Activated CD4-positive, alpha-beta T cell treated with anti-CD3 and anti-CD28 coated beads, Interleukin-2, Interleukin-4, amounts not matched to agents 100 ng/mL and 50 ng/mL, durations not matched to agents 16 hours and 8 hours (primary cell): ENCODE measurements at regions not wholly inside any gene's neighbourhood (a gene's known extent, or its start where the extent isn't known, plus 50 kb on each side); places are given as distances from the start of the nearest gene placed in this dataset.
A peak's percentile ranks its signal among the peaks of the same experiment; 100 is the strongest.
"Not testable (repeated sequence)": the region's sequence is repeated elsewhere in the genome, so short reads cannot be mapped to it uniquely, and the experiment has no call there.

Experiments used
- DNase-seq: peaks from one replicate; pipeline ENCODE4 v3.0.0-alpha.2; 2020; ENCODE audit warnings: low spot score

DNA sequence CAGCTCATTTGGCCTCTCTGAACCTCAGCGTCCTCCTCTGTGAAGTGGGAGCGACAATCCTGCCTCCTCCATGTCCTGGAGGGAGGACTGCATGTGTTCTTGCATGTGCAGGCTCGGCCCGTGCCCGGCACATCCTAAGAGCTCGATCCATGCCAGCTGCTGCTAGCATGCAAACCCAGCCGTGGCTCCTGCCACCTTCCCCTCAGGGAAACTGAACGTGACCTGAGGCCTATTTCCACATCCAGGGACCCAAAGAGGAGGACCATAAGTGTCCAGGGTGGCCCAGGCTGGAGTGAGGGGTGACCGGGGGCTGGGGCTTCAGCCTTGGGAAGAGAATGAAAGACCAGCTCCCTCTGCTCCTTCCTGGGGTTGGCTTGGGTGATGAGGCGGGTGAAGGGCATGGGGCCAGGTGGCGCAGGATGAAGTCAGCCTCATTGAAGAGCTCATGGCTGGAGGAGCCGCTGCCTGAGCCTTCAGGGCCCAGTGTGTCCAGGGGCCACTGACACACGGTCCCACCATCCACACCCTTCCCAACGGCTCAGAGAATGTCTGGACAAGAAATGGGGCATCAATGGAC lies 115.7 kb upstream of the AKAP13 start:
- DNase-seq, result not testable (repeated sequence)

DNA sequence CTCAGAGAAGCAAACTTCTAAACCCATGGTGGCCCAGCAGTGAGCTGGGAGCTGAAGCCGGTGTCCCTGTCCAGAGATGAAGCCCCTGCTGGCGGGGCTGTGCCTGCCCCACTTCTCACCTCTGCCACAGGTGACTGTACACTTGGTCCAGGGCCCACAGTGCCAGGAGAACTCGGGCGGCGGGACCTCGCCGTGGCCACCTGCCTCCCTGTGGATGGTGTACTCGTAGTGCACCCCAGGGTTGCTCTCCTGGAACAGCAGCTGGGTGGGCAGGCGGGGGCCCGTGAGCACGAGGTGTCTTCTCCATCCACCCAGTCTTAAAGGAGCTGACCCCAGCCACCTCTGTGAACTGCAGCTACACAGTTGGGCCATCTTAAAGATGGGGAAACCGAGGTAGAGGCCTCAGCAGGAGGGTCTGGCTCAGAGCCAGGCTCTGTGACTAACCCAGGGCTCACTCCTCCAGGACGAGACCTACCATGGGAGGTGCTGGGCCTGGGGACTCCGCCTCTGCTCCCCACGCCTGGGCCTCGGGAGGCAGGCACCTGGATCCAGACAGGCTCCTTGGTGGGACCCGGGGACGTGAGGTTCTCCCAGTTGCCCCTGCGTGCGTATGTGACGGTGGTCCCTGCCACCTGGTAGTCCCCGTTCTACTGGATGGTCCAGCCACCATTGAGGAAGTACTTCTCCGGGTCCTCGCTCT lies 113.1 kb upstream of the AKAP13 start:
- not testable (repeated sequence) for DNase-seq

DNA sequence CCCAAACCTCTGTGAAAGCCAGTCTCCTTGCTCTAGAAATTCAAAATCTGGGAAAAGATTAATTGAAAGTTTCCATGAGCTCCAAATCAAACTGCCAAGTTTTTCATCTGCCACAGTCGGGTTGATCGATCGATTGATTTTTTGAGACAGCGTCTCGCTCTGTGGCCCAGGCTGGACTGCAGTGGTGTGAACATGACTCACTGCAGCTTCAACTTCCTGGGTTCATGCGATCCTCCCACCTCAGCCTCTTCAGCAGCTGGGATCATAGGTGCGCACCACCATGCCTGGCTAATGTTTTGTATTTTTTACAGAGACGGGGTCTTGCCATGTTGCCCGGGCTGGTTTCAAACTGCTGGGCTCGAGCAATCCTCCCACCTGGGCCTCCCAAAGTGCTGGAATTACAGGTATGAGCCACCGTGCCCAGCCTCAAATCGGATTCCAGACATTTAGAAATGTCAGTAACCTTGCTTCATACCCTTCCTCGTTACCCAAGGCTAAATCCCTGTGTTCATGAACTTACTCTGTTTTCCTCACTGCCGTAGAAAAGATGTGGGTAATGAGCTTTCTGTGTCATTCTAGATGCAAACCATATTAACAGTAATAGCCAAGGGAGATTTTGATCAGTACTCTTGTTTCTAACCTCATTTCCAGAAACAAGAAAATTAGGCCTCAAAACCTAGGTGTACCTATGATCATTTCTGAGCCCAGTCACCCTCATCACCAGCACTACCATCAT lies 105.9 kb upstream of the AKAP13 start:
- no peak for DNase-seq

DNA sequence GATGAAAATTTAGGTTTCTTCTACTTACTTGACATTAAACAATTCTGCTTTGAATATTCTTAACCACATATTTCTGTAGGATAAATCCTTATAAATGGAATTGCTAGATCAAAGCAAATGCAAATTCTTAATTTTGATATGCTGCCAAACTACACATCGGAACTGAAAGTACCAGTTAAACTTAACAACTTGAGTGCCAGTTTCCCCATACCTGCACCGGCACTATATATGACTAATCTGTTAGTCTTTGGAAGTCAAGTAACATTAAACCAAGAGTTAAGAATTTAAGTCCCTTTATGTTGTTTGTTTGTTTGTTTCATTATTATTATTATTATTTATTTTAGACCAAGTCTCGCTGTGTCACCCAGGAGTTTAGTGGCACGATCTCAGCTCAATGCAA lies 103.9 kb upstream of the AKAP13 start:
- DNase-seq, result no peak

DNA sequence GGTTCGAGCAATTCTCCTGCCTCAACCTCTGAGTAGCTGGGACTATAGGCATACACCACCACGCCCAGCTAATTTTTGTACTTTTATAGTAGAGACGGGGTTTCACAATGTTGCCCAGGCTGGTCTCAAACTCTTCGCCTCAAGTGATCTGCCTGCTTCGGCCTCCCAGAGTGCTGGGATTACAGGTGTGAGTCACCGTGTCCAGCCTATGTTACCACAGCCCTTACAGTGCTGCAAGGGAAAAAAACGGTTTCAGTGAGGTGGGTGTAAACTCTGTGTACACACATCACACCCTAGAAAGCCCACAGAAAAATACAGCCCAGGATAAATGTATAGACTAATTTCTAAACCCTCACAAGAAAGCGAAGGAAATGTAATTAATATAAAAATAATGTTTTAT lies 103.5 kb upstream of the AKAP13 start:
- no peak for DNase-seq

DNA sequence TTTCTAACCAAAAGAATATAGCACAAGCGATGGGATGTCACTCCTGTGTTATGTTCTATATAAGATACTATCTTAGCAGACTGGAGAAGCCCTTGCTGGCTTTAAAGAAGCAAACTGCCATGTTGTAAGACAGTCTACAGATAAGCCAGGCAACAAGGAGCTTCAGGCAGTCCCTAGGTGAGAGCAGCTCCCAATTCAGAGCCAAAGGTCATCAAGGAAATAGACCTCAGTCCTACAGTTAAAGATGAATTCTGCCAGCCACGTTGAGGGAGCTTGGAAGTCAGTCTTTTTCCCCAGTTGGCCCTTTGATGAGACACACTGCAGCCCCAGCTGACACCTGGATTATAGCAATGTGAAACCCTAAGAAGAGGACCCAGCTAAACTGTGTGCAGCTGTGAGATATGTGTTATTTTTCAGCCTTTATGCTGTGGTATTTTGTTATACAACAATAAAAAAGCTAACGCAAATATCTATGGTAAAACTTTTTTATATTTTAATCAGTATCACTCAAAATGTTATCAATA lies 102.5 kb upstream of the AKAP13 start:
- no peak for DNase-seq

DNA sequence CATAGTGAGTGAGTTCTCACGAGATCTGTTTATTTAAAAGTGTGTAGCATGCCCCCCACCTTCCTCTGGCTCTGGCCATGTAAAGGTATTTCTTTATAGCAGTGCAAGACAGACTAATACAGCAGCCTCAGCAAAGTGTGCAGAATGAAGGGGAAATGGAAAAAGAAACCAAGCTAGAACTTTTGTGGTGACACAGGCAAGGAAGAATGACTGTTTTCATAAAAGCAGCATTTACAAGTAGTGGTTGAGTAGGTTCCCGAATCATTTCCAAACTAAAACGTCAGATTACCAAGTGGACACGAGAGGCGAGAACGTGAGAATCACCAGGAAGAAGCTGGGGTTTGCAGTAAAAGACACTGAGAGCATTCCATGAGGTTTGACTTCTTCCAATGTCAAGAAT lies 100.2 kb upstream of the AKAP13 start:
- peak; percentile 39 for DNase-seq

DNA sequence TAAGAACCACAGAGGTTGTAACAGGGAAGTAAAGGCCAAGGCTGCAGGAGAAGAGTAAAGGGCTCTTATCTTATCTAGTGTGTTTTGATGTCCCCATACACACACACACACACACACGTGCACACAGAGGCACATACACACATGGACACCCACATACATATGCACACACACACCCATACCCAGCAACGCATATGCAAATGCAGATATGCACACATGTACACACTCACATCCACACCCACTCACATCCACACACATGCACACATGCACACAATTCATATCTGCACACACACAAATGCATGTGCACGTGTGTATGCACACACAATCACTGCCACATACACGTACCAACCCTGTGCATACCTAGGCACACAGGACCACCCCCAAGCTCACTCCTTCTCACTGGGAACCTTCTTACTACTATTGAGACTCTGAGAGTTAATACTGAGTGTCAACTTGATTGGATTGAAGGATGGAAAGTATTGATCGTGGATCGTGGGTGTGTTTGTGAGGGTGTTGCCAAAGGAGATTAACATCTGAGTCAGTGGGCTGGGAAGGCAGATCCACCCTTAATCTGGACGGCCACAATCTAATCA lies 99.0 kb upstream of the AKAP13 start:
- DNase-seq, result no peak

DNA sequence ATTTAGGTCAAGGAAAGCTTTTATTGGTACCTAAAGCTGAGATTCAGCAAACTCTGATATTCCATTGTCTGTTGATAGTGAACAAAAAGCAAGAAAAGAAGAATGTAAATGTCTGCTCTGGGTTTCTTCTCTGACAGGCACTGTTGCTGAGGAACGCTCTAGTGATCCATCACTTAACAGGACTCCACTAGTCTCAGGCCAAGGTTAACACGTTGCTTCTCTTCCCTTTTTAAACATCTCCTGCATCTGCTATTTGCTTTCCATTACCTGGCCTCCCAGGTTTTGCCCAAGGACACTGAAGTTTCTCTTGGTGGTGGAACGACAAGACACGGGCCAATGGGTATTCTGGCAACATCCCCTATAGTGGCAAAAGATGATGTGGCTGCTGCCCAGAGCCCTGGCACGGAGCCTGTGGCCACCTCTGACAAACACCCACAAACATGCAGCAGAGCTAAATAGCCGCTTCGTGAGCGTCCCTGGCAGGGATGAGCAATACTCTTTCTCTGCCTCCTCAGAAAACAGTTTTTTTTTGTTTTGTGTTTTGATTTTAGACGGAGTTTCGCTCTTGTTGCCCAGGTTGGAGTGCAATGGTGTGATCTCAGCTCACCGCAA lies 97.8 kb upstream of the AKAP13 start:
- DNase-seq, result no peak

DNA sequence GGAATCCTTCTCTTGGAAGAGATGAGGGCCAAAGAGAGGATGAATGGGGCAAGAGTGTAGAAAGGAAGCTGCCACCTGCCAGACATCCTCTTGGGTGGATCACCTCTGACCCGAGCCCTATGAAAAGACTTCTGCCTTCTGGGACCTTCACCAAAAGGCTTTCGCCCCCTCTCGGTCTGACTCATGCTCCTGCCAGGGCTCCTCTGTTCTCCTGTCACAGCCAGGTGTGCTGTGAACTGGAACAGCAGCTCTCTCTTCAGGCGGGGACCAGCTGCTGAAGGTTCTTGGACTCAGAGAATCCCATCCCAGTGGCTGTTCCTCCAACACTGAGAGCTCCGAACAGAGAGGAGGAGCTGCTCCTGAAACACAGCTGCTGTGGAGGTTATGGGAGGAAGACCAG lies 96.6 kb upstream of the AKAP13 start:
- not testable (repeated sequence) for DNase-seq

DNA sequence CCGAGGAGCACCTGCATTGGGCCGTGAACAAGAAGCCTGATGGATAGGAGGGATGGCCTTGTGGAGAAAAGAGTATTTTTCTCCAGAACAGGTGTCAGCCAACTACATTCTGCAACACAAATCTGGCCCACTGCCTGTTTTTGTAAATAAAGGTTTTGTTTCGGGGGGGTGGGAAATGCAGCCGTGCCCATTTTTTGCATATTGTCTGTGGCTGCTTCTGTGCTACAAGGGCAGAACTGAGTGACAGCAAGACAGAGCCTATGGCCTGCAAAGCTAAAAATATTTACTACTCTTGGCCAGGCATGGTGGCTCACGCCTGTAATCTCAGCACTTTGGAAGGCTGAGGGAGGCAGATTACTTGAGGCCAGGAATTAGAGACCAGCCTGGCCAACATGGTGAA lies 95.9 kb upstream of the AKAP13 start:
- DNase-seq, result no peak

DNA sequence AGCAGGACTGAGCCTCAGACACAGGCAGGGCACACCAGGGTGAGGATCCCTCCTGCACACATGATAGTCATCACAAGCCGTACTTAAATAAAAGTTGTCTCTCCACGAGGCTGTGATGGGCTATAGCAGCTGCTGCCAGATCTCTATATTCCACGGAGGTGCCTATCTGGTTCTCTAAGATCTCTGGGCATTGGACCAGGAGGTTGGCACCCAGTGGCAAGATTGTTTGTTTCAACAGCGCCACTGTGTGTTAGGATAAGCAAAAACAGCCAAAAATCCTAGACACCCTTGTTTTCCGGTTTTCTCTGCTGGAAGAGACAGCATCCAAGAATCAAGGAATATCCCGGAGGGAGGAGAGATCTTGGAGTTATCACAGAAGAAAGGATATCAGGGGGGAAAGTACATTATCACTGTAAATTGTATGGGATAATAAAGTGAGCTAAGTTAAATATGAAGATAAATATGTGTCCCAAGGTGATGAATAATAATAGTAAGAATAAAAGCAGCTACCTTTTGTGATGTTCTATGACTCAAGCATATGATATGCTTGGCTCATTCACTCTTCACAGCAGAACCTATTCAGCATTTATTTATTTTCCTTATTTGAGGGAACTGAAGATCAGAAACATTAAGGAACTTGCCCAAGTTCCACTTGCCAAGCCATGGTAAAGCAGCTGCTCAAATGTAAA lies 90.6 kb upstream of the AKAP13 start:
- DNase-seq, result peak; percentile 22

DNA sequence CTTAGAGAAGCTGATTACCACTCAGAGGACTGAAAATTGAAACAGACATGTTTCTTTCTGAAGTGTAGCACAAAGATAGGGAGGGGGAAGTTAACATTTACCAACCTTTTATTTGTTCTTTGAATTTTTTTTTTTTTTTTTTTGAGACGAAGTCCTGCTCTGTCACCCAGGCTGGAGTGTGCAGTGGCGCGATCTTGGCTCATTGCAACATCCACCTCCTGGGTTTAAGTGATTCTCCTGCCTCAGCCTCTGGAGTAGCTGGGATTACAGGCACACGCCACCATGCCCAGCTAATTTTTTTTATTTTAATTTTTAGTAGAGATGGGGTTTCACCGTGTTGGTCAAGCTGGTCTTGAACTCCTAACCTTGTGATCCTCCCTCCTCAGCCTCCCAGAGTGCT lies 87.8 kb upstream of the AKAP13 start:
- DNase-seq, result not testable (repeated sequence)

DNA sequence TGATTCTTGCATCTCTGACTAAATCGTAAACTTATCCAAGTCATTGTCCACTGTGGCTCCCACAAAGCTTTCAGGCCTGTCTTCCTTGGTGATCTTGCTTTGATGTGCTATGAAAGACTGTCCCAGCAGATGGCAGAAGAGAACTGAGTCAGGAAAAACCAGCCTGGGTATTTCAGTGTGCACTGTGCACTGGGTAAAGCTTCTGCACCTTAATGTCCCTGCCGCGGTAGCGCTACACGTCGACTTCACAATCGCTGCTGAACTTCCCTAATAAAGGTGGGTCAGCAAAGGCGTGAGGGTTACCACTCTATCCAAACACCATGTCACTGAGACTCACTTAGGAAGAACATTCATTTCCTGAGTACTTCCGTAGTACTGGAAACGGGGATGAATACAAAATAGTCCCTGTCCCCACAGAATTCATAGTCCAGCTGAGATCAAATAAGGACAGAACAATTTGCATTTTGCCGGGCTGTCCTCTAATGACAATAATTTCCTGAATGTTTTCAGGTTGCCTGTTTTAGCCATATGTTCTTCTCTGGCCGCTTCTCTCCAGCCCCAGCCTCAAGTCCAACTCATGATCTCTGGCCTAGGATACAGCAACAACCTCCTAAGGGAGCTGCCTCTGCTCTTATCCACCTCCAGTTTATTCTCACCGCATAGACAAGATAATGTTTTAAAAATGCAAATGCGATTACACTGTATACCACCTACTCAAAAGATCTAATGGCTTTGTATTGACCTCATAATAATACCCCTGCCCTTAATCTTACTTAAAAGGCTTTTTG lies 83.6 kb upstream of the AKAP13 start:
- DNase-seq, result peak; percentile 86

DNA sequence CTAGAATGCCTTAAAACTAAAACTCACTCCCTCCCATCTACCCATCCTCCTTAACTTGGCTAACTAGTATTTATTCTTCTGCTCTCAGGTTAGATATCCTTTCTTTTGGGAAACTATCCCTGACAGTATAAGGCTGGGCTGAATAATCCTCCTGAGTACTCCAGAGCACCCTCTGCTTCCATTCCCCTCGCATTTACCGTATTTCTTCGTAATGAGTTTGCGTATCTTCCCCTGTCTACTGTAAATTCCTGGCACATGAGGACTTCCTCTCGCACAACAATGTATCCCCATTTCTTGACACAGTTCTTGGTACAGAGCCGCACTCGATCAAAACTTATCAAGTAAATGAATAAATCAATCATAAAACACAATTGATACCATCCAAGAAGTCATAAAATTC lies 82.9 kb upstream of the AKAP13 start:
- no peak for DNase-seq

DNA sequence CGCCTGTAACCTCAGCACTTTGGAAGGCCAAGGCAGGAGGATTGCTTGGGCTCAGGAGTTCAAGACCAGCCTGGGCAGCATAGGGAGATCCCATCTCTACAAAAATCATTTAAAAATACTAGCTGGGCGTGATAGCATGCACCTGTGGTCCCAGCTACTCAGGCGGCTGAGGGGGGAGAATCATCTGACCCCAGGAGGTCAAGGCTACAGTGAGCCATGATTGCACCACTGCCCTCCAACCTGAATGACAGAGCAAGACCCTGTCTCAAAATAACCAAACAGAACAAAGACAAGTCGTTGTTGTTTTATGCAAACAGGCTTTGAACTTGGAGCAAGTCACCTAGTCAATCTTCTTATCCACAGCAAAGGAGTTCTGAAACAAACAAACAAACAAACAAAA lies 82.0 kb upstream of the AKAP13 start:
- no peak for DNase-seq

DNA sequence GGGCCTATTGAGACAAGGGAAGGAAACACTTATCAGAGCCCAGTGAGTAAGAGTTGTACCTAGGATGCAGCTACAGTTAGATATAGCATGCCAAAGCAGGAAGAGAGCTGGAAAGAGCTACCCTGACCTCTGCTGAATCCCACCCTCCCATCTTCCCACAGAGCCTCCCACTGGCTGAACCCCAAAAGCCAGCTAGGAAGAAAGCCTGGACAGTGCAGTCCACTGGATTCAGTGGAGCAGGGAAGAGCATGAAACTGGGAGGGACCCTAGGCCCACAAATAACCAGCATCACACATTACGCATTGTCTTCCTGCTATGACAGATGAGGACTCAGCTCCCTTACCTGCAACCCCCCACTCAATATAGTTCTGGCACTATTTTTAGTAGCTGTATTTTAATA lies 81.5 kb upstream of the AKAP13 start:
- no peak for DNase-seq

DNA sequence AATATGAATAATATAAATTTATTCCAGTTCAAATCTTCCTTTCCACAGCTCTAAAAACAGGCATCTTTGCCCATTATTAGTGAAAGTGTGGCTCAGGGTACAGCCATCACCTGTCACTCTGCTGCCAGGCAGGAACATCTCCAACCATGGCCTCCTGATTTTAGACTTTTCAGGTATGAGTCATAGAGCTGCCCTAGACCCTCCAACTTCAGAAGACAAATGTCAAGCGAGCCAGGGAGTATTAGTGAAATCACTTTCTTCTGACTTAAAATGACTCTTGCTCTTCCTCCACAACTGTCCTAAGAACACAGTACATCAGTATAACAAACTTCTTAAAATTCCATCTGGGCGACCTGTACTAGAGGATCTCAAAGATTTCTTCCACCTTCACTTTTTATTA lies 78.1 kb upstream of the AKAP13 start:
- no peak for DNase-seq

DNA sequence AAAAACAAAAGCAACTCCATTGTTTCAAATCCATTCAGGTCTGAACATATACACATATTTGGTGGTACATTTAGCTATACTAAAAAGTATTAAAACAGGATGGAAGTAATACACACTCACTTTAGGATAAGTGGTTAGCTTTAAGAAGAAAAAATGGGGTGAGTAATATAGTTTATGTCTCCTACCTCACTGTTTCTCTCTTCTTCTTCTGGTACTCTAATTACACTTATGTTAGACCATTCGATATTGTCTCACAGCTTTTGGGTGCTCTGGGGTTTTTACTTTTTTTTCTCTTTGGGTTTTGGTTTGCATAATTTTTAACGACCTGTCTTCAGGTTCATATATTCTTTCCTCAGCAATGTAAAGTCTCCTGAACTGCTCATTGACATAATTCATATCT lies 75.4 kb upstream of the AKAP13 start:
- no peak for DNase-seq

DNA sequence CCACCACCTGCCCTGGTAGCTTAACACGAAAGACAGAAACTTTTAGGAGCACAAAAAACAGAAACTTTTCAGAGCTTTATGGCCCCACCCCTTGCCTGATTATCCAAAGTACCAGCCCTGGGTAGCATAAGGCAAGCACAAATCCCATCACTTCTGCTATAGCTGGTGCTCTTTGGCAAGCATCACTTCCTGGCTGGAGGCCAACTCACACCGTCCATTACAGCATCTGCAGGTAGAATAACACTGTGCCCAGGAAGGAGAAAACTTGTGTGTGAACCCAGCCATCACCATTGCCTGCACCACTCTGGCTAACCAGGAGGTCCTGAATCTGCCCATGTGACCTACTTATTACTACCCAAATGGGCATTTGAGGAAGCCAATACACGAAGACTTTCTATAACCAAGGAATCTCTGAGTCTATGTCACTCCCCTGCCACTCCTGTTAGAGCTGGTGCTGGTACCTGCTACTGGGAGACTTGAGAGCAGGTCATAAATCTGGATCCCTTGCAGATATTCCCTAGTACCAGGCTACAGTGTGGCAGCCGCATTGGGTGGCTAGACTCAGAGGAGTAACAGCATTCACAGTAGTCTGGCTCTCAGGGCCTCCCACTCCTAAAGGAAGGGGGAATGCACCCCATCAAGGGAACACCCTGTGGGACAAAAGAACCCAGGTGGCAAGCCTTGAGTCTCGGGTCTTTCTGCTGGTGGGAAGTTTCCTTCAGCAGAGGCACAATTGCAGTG lies 73.3 kb upstream of the AKAP13 start:
- no peak for DNase-seq
